ENCODE measurements at regions not wholly inside any gene's neighbourhood (a gene's known extent, or its start where the extent isn't known, plus 50 kb on each side); places are given as distances from the start of the nearest gene placed in this dataset.

DNA sequence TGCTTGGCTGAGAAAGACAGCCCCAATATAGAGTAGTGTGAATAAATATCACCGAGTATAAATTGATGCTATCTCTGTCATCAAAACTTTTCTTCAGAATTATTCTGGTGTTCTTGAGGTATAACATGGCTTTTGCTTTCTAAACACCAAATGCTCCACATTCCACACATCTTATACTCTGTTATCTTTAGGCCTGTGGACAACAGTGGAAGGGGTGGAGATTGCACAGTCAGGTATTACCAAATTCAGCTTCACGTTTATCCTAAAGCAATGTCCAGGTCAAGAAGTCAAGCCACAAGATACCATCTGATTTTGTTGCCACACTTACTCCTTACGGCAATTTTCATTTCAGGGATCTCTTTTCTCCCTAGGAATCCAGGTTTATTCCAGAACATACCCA lies 394.8 kb downstream of the SI start:
- Histone ChIP-seq H3K27ac (ENCODE audit: low read depth, low read length) (no peak overlapping the region), H3K4me1 (ENCODE audit: control insufficient read depth, insufficient read depth, low read length, unreplicated experiment) (no peaks in the 10 kb centered on the region), H2AFZ (ENCODE audit: low read length, unreplicated experiment) (no peak overlapping the region), H3K36me3 (ENCODE audit: insufficient read depth, low read length) (no peaks in the 10 kb centered on the region), H3K4me3 (ENCODE audit: low read depth, low read length) (no peak overlapping the region), H3K27me3 (ENCODE audit: insufficient read depth, low read length) (no peaks in the 10 kb centered on the region), H3K79me2 (ENCODE audit: control insufficient read depth, insufficient read depth, low read length, unreplicated experiment) (no peaks in the 10 kb centered on the region)

DNA sequence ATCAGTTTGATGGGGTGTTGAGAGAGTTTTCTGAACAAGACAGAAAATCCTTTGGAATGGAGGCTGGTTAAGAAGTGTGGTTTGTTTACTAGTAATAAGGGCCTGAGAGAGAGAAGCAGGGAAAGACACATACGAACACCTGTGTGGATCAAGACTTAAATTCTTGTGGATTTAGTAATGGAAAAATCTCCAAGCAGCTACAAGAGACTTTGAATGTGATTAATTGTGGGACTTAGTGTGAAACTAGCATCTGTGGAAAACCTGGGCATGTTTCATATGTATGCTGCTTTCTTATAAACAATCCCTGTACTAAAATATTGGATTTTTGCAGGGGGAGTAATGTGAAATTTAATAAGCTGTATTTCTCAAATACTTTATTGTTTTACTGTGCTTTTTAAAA lies 399.1 kb downstream of the SI start:
- H3K27ac ChIP-seq (ENCODE audit: low read depth, low read length), result no peak overlapping the region
- no peak overlapping the region for H2AFZ ChIP-seq (ENCODE audit: low read length, unreplicated experiment)
- no peaks in the 10 kb centered on the region for H3K4me1 ChIP-seq (ENCODE audit: control insufficient read depth, insufficient read depth, low read length, unreplicated experiment)
- no peak overlapping the region for H3K4me3 ChIP-seq (ENCODE audit: low read depth, low read length)
- no peaks in the 10 kb centered on the region for H3K27me3 ChIP-seq (ENCODE audit: insufficient read depth, low read length)
- H3K36me3 ChIP-seq (ENCODE audit: insufficient read depth, low read length), result no peaks in the 10 kb centered on the region
- H3K79me2 ChIP-seq (ENCODE audit: control insufficient read depth, insufficient read depth, low read length, unreplicated experiment), result no peaks in the 10 kb centered on the region

- H3K27me3 ChIP-seq (ENCODE audit: insufficient read depth, low read length), result no peaks in the 10 kb centered on the region
- no peak overlapping the region for H2AFZ ChIP-seq (ENCODE audit: low read length, unreplicated experiment)
- H3K27ac ChIP-seq (ENCODE audit: low read depth, low read length), result no peak overlapping the region
- H3K79me2 ChIP-seq (ENCODE audit: control insufficient read depth, insufficient read depth, low read length, unreplicated experiment), result no peaks in the 10 kb centered on the region
- H3K4me3 ChIP-seq (ENCODE audit: low read depth, low read length), result no peak overlapping the region
- no peaks in the 10 kb centered on the region for H3K4me1 ChIP-seq (ENCODE audit: control insufficient read depth, insufficient read depth, low read length, unreplicated experiment)
- no peaks in the 10 kb centered on the region for H3K36me3 ChIP-seq (ENCODE audit: insufficient read depth, low read length)
These were observed 401.0 kb downstream of the SI start for GRCh38 chr3:164677317-164677716.

GRCh38 chr3:164673738-164674137 lies 404.6 kb downstream of the SI start:
- Histone ChIP-seq H3K27me3 (ENCODE audit: insufficient read depth, low read length) (no peaks in the 10 kb centered on the region), H2AFZ (ENCODE audit: low read length, unreplicated experiment) (peak overlapping the region; percentile 23), H3K27ac (ENCODE audit: low read depth, low read length) (no peak overlapping the region), H3K36me3 (ENCODE audit: insufficient read depth, low read length) (no peaks in the 10 kb centered on the region), H3K79me2 (ENCODE audit: control insufficient read depth, insufficient read depth, low read length, unreplicated experiment) (no peaks in the 10 kb centered on the region), H3K4me1 (ENCODE audit: control insufficient read depth, insufficient read depth, low read length, unreplicated experiment) (no peaks in the 10 kb centered on the region), H3K4me3 (ENCODE audit: low read depth, low read length) (no peak overlapping the region)

DNA sequence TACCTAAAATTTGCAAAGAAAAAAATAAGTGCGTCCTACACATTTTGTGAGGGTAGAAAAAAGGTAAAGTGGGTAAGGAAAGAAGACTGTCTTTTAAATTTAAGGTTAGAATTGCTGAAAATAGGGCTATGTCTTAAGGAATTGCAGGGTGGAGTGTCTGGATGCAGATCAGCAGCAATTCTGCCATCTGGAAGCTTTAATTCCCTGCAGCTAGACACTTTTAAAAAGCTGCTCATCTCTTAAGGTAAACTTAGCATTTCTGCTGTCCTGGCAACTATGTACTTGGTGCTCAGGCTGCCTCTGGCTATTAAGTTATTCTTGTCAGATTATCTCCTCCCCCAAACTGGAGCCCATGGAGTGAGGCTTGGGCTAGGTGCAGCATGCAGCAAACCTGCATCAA lies 420.2 kb downstream of the SI start:
- no peaks in the 10 kb centered on the region for H3K27me3 ChIP-seq (ENCODE audit: insufficient read depth, low read length)
- no peaks in the 10 kb centered on the region for H3K36me3 ChIP-seq (ENCODE audit: insufficient read depth, low read length)
- no peak overlapping the region for H2AFZ ChIP-seq (ENCODE audit: low read length, unreplicated experiment)
- H3K4me3 ChIP-seq (ENCODE audit: low read depth, low read length), result no peak overlapping the region
- no peak overlapping the region for H3K27ac ChIP-seq (ENCODE audit: low read depth, low read length)
- no peaks in the 10 kb centered on the region for H3K79me2 ChIP-seq (ENCODE audit: control insufficient read depth, insufficient read depth, low read length, unreplicated experiment)
- H3K4me1 ChIP-seq (ENCODE audit: control insufficient read depth, insufficient read depth, low read length, unreplicated experiment), result no peaks in the 10 kb centered on the region

GRCh38 chr3:164657631-164658030 lies 420.7 kb downstream of the SI start:
- H3K27me3 ChIP-seq (ENCODE audit: insufficient read depth, low read length), result no peaks in the 10 kb centered on the region
- no peaks in the 10 kb centered on the region for H3K79me2 ChIP-seq (ENCODE audit: control insufficient read depth, insufficient read depth, low read length, unreplicated experiment)
- no peak overlapping the region for H3K27ac ChIP-seq (ENCODE audit: low read depth, low read length)
- H3K4me3 ChIP-seq (ENCODE audit: low read depth, low read length), result no peak overlapping the region
- no peak overlapping the region for H2AFZ ChIP-seq (ENCODE audit: low read length, unreplicated experiment)
- H3K36me3 ChIP-seq (ENCODE audit: insufficient read depth, low read length), result no peaks in the 10 kb centered on the region
- H3K4me1 ChIP-seq (ENCODE audit: control insufficient read depth, insufficient read depth, low read length, unreplicated experiment), result no peaks in the 10 kb centered on the region

- Histone ChIP-seq H3K79me2 (ENCODE audit: control insufficient read depth, insufficient read depth, low read length, unreplicated experiment) (no peaks in the 10 kb centered on the region), H3K4me1 (ENCODE audit: control insufficient read depth, insufficient read depth, low read length, unreplicated experiment) (no peaks in the 10 kb centered on the region), H2AFZ (ENCODE audit: low read length, unreplicated experiment) (no peak overlapping the region), H3K36me3 (ENCODE audit: insufficient read depth, low read length) (no peaks in the 10 kb centered on the region), H3K4me3 (ENCODE audit: low read depth, low read length) (no peak overlapping the region), H3K27me3 (ENCODE audit: insufficient read depth, low read length) (no peaks in the 10 kb centered on the region), H3K27ac (ENCODE audit: low read depth, low read length) (no peak overlapping the region)
These were observed 422.8 kb downstream of the SI start for GRCh38 chr3:164655462-164655861.

GRCh38 chr3:164641071-164641470 lies 437.2 kb downstream of the SI start:
- Histone ChIP-seq H3K27me3 (ENCODE audit: insufficient read depth, low read length) (no peaks in the 10 kb centered on the region), H2AFZ (ENCODE audit: low read length, unreplicated experiment) (peak overlapping the region; percentile 6), H3K27ac (ENCODE audit: low read depth, low read length) (peak overlapping the region; percentile 50)

GRCh38 chr3:164640591-164640990 lies 437.7 kb downstream of the SI start:
- Histone ChIP-seq H2AFZ (ENCODE audit: low read length, unreplicated experiment) (no peak overlapping the region), H3K4me1 (ENCODE audit: control insufficient read depth, insufficient read depth, low read length, unreplicated experiment) (no peaks in the 10 kb centered on the region), H3K4me3 (ENCODE audit: low read depth, low read length) (no peak overlapping the region), H3K79me2 (ENCODE audit: control insufficient read depth, insufficient read depth, low read length, unreplicated experiment) (no peaks in the 10 kb centered on the region), H3K36me3 (ENCODE audit: insufficient read depth, low read length) (no peaks in the 10 kb centered on the region), H3K27me3 (ENCODE audit: insufficient read depth, low read length) (no peaks in the 10 kb centered on the region), H3K27ac (ENCODE audit: low read depth, low read length) (peak overlapping the region; percentile 50)

More at GRCh38 chr3:164641071-164641470, 437.2 kb downstream of the SI start:
- Histone ChIP-seq H3K36me3 (ENCODE audit: insufficient read depth, low read length) (no peaks in the 10 kb centered on the region), H3K4me3 (ENCODE audit: low read depth, low read length) (no peak overlapping the region), H3K4me1 (ENCODE audit: control insufficient read depth, insufficient read depth, low read length, unreplicated experiment) (no peaks in the 10 kb centered on the region), H3K79me2 (ENCODE audit: control insufficient read depth, insufficient read depth, low read length, unreplicated experiment) (no peaks in the 10 kb centered on the region)

GRCh38 chr3:164620956-164621355 lies 457.3 kb downstream of the SI start:
- Histone ChIP-seq H3K79me2 (ENCODE audit: control insufficient read depth, insufficient read depth, low read length, unreplicated experiment) (no peaks in the 10 kb centered on the region), H3K36me3 (ENCODE audit: insufficient read depth, low read length) (no peaks in the 10 kb centered on the region), H3K27me3 (ENCODE audit: insufficient read depth, low read length) (no peaks in the 10 kb centered on the region), H3K4me1 (ENCODE audit: control insufficient read depth, insufficient read depth, low read length, unreplicated experiment) (no peaks in the 10 kb centered on the region), H3K4me3 (ENCODE audit: low read depth, low read length) (no peak overlapping the region), H2AFZ (ENCODE audit: low read length, unreplicated experiment) (no peak overlapping the region), H3K27ac (ENCODE audit: low read depth, low read length) (no peak overlapping the region)

- H3K27me3 ChIP-seq (ENCODE audit: insufficient read depth, low read length), result no peaks in the 10 kb centered on the region
- no peak overlapping the region for H3K27ac ChIP-seq (ENCODE audit: low read depth, low read length)
- no peak overlapping the region for H2AFZ ChIP-seq (ENCODE audit: low read length, unreplicated experiment)
- H3K4me3 ChIP-seq (ENCODE audit: low read depth, low read length), result no peak overlapping the region
- H3K79me2 ChIP-seq (ENCODE audit: control insufficient read depth, insufficient read depth, low read length, unreplicated experiment), result no peaks in the 10 kb centered on the region
- H3K4me1 ChIP-seq (ENCODE audit: control insufficient read depth, insufficient read depth, low read length, unreplicated experiment), result no peaks in the 10 kb centered on the region
- H3K36me3 ChIP-seq (ENCODE audit: insufficient read depth, low read length), result no peaks in the 10 kb centered on the region
These were observed 457.9 kb downstream of the SI start for GRCh38 chr3:164620423-164620822.
